ENCODE measurements at regions not wholly inside any gene's neighbourhood (a gene's known extent, or its start where the extent isn't known, plus 50 kb on each side); places are given as distances from the start of the nearest gene placed in this dataset.
A peak's percentile ranks its signal among the peaks of the same experiment; 100 is the strongest.

- no peak for DNase-seq
These were observed 430.0 kb downstream of the TYW1 start for GRCh38 chr7:67426654-67427053.

GRCh38 chr7:67429735-67430134 lies 433.1 kb downstream of the TYW1 start:
- DNase-seq = no peak

GRCh38 chr7:67432536-67433234 lies 436.1 kb downstream of the TYW1 start:
- DNase-seq = no peak

- no peak for DNase-seq
These were observed 439.4 kb downstream of the TYW1 start for GRCh38 chr7:67435894-67436535.

- DNase-seq = no peak
These were observed 441.7 kb downstream of the TYW1 start for GRCh38 chr7:67438198-67438882.

GRCh38 chr7:67438913-67439505 lies 442.4 kb downstream of the TYW1 start:
- no peak for DNase-seq

- no peak for DNase-seq
These were observed 443.7 kb downstream of the TYW1 start for GRCh38 chr7:67440321-67440720.

- DNase-seq = no peak
These were observed 449.1 kb downstream of the TYW1 start for GRCh38 chr7:67445728-67446127.

GRCh38 chr7:67447297-67447696 lies 450.7 kb downstream of the TYW1 start:
- no peak for DNase-seq

- DNase-seq = no peak
These were observed 451.6 kb downstream of the TYW1 start for GRCh38 chr7:67448271-67448670.

GRCh38 chr7:67450171-67450570 lies 453.5 kb downstream of the TYW1 start:
- DNase-seq = peak; percentile 21 to 77

GRCh38 chr7:67451306-67451705 lies 454.7 kb downstream of the TYW1 start:
- DNase-seq = no peak

- DNase-seq = no peak
These were observed 455.9 kb downstream of the TYW1 start for GRCh38 chr7:67452516-67453026.

- no peak for DNase-seq
These were observed 457.1 kb downstream of the TYW1 start for GRCh38 chr7:67453580-67454380.

- DNase-seq = no peak
These were observed 458.9 kb downstream of the TYW1 start for GRCh38 chr7:67455508-67455907.

GRCh38 chr7:67462781-67463191 lies 466.2 kb downstream of the TYW1 start:
- peak; percentile 90 to 96 for DNase-seq

GRCh38 chr7:67463316-67463715 lies 466.7 kb downstream of the TYW1 start:
- DNase-seq = peak in 1 of 2 experiments; percentile 62

GRCh38 chr7:67463983-67464382 lies 467.4 kb downstream of the TYW1 start:
- peak; percentile 6 to 69 for DNase-seq

GRCh38 chr7:67466109-67466508 lies 469.5 kb downstream of the TYW1 start:
- DNase-seq = no peak

- DNase-seq = no peak
These were observed 473.7 kb downstream of the TYW1 start for GRCh38 chr7:67470256-67470751.

- DNase-seq = no peak
These were observed 478.7 kb downstream of the TYW1 start for GRCh38 chr7:67475293-67475692.

GRCh38 chr7:67478066-67478465 lies 481.4 kb downstream of the TYW1 start:
- no peak for DNase-seq

Data from NCI-H524 (cell line).